Parathyroid adenoma (tissue), 2 donors: ENCODE measurements at regions not wholly inside any gene's neighbourhood (a gene's known extent, or its start where the extent isn't known, plus 50 kb on each side); places are given as distances from the start of the nearest gene placed in this dataset.

Source experiments
- H2AFZ ChIP-seq: fragments of 300-600 bp; sonication (generic); one replicate; pipeline ENCODE4 v1.7.0; 2017; ENCODE audit warnings: antibody characterized with exemption, mild to moderate bottlenecking
- H3K27ac ChIP-seq: fragments of 300-600 bp; sonication (generic); one replicate; pipeline ENCODE4 v1.7.0; 2017
- H3K27me3 ChIP-seq: fragments of 300-600 bp; sonication (generic); one replicate; pipeline ENCODE4 v1.7.0; 2017; ENCODE audit warnings: low read length; ENCODE audit not compliant: control insufficient read depth, insufficient read depth
- H3K36me3 ChIP-seq: fragments of 300-600 bp; sonication (generic); one replicate; pipeline ENCODE4 v1.7.0; 2017; ENCODE audit warnings: low read length; ENCODE audit not compliant: control insufficient read depth, insufficient read depth
- H3K4me1 ChIP-seq: fragments of 300-600 bp; sonication (generic); one replicate; pipeline ENCODE4 v1.7.0; 2017; ENCODE audit warnings: control low read depth
- H3K4me2 ChIP-seq: fragments of 300-600 bp; sonication (generic); one replicate; pipeline ENCODE4 v1.7.0; 2017; ENCODE audit warnings: low read length
- H3K4me3 ChIP-seq: fragments of 300-600 bp; sonication (generic); one replicate; pipeline ENCODE4 v1.7.0; 2017; ENCODE audit warnings: low read depth, low read length
- H3K79me2 ChIP-seq: fragments of 300-600 bp; sonication (generic); one replicate; pipeline ENCODE4 v1.7.0; 2017; ENCODE audit warnings: control low read depth
- H3K9ac ChIP-seq: fragments of 300-600 bp; sonication (generic); one replicate; pipeline ENCODE4 v1.7.0; 2017; ENCODE audit warnings: mild to moderate bottlenecking
- H3K9me3 ChIP-seq: fragments of 300-600 bp; sonication (generic); one replicate; pipeline ENCODE4 v1.7.0; 2017; ENCODE audit warnings: low read length; ENCODE audit not compliant: control insufficient read depth
- CTCF ChIP-seq: fragments of 300-600 bp; sonication (generic); IDR thresholded peaks from one replicate; pipeline ENCODE4 v1.7.0; 2017; ENCODE audit warnings: antibody characterized with exemption, mild to moderate bottlenecking
- donor health status: primary hyperparathyroidism.

DNA sequence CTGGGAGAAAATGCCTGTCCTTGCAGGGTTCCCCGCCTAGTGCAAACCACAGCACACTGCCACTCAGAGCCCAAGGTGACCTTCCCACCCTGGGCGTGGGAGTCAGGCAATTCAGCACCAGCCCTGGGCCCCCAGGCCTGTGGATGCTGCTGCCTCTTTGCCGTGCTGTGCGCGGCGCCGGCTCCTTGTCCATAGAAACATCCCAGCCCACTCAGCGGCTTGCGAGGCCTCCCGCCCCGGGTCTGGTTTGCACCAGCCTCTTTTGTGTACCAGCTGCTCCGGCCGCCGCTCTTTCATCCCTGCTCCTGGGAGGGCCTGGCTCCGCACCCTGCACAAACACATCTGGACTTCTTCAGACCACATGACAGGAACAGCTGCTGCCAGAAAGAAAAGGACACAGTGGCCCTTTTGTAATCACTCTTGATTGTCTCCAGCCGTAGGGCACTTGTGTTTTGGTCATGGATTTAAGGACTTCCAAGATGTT lies 75.4 kb upstream of the SDK2 start:
- Histone ChIP-seq H3K4me1 (no peaks in the 10 kb centered on the region), H3K36me3 (no peaks in the 10 kb centered on the region), H3K79me2 (no peaks in the 10 kb centered on the region), H3K27me3 (no peaks in the 10 kb centered on the region), H3K9ac (no peak overlapping the region), H3K9me3 (no peaks in the 10 kb centered on the region), H3K4me2 (no peak overlapping the region), H3K4me3 (no peak overlapping the region), H2AFZ (no peak overlapping the region), H3K27ac (no peak overlapping the region)
- TF ChIP-seq CTCF = no peak

DNA sequence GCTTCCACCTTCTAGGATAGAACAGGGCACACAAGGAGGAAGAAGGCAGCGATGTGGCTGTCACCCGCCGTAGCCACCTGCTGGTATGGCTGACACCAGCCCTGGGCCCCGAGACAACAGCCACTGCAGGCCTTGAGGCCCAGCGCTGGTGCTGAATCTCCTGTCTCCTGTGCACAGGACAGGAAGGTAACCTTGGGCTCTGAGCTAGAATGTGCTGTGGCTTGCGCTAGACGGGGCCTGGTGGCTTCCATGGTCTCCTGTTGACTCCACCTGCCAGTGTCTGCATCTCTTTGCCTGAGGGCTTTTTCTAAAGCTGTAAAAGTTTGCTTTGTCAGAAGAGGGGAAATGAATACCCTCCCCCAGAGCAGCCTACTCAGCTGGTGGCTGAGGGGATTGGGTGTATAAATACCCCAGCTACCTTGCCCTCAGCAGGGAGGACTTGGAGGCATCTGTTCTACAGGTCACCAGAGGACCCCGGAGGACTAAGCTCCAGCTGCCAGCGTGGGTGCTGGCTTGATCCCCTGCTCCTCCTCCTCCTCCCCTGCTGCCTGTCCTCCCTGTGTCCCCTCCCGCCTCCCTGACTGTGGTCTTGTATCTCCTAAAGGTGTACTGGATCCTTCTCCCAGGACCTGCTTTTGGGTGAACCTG lies 76.1 kb upstream of the SDK2 start:
- Histone ChIP-seq H3K36me3 (no peaks in the 10 kb centered on the region), H3K79me2 (no peaks in the 10 kb centered on the region), H3K4me3 (no peak overlapping the region), H3K27ac (no peak overlapping the region), H2AFZ (no peak overlapping the region), H3K27me3 (no peaks in the 10 kb centered on the region), H3K9ac (no peak overlapping the region), H3K9me3 (no peaks in the 10 kb centered on the region), H3K4me1 (no peaks in the 10 kb centered on the region), H3K4me2 (no peak overlapping the region)
- no peak for TF ChIP-seq CTCF

- Histone ChIP-seq H3K4me2 (no peak overlapping the region), H3K27me3 (no peaks in the 10 kb centered on the region), H3K4me3 (no peak overlapping the region), H3K79me2 (no peaks in the 10 kb centered on the region), H3K9ac (no peak overlapping the region), H2AFZ (no peak overlapping the region), H3K27ac (no peak overlapping the region), H3K36me3 (no peaks in the 10 kb centered on the region), H3K4me1 (no peaks in the 10 kb centered on the region), H3K9me3 (no peaks in the 10 kb centered on the region)
- no peak for TF ChIP-seq CTCF
Measured at GRCh38 chr17:73722165-73722564, 77.9 kb upstream of the SDK2 start.

GRCh38 chr17:73723317-73723716 lies 79.1 kb upstream of the SDK2 start:
- Histone ChIP-seq H3K9ac (no peak overlapping the region), H3K4me2 (no peak overlapping the region), H3K9me3 (no peaks in the 10 kb centered on the region), H3K27me3 (no peaks in the 10 kb centered on the region), H2AFZ (no peak overlapping the region), H3K79me2 (no peaks in the 10 kb centered on the region), H3K27ac (no peak overlapping the region), H3K4me1 (no peaks in the 10 kb centered on the region), H3K36me3 (no peaks in the 10 kb centered on the region), H3K4me3 (no peak overlapping the region)
- TF ChIP-seq CTCF = no peak

- H3K4me1 ChIP-seq = no peaks in the 10 kb centered on the region
- H3K9me3 ChIP-seq = no peaks in the 10 kb centered on the region
- no peaks in the 10 kb centered on the region for H3K79me2 ChIP-seq
- no peak overlapping the region for H2AFZ ChIP-seq
- no peak for TF ChIP-seq CTCF
- H3K36me3 ChIP-seq = no peaks in the 10 kb centered on the region
- H3K9ac ChIP-seq = no peak overlapping the region
- H3K27ac ChIP-seq = no peak overlapping the region
- H3K4me2 ChIP-seq = no peak overlapping the region
- no peaks in the 10 kb centered on the region for H3K27me3 ChIP-seq
- H3K4me3 ChIP-seq = no peak overlapping the region
Measured at GRCh38 chr17:73724341-73724740, 80.1 kb upstream of the SDK2 start.
